ENCODE measurements at regions not wholly inside any gene's neighbourhood (a gene's known extent, or its start where the extent isn't known, plus 50 kb on each side); places are given as distances from the start of the nearest gene placed in this dataset.

DNA sequence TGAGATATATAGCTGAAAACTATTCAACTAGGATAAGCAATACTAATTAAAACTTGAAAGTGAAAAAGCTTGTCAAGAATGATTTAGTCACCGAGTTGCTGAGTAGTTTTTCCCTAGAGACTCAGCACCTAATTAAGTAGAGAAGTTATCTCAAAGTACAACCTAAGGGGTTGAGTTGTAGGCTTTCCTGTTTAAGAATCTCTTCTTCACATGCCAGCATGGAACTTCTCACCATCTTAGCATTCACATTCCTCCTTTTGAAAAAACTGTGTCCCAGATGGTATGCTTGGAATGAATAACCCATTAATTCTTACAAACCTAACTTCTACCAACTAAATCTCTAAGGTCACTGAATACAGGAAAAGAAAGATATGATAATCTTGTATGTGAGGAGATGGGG, 303.3 kb upstream of the ZC3H12C start:
- TF ChIP-seq CTCF (IDR thresholded peaks at IDR 0.05 in 8 of 11, conservative IDR thresholded peaks at IDR 0.05 in 3 of 11) = no peak
- no peak for TF ChIP-seq POLR2AphosphoS5 (IDR thresholded peaks at IDR 0.05)
- TF ChIP-seq POLR2A (IDR thresholded peaks at IDR 0.05) = no peak

Measured in spleen (tissue), 7 donors.